ENCODE measurements at regions not wholly inside any gene's neighbourhood (a gene's known extent, or its start where the extent isn't known, plus 50 kb on each side); places are given as distances from the start of the nearest gene placed in this dataset.

GRCh38 chr11:95308512-95309035 lies 77.6 kb upstream of the SESN3 start:
- Mint-ChIP-seq H3K27ac (no peak overlapping the region), H3K27me3 (ENCODE audit: insufficient read depth, low read depth) (peaks cover 3% of the 10 kb centered on the region), H3K36me3 (no peaks in the 10 kb centered on the region), H3K9me3 (no peaks in the 10 kb centered on the region), H3K4me1 (peaks cover 22% of the 10 kb centered on the region), H3K4me3 (no peak overlapping the region)
- no peak overlapping the region for H3K9ac ChIP-seq
- no peaks in the 10 kb centered on the region for H3K36me3 ChIP-seq
- H3K4me2 ChIP-seq, result no peak overlapping the region
- no peaks in the 10 kb centered on the region for H3K9me3 ChIP-seq (ENCODE audit: low read depth)
- no peak overlapping the region for H3K27ac ChIP-seq
- no peaks in the 10 kb centered on the region for H4K20me1 ChIP-seq (ENCODE audit: low read depth)
- no peak overlapping the region for H2AFZ ChIP-seq (replicated peaks)
- no peaks in the 10 kb centered on the region for H3K79me2 ChIP-seq (ENCODE audit: low read depth)
- no peak overlapping the region for H3K4me3 ChIP-seq
- H3K4me1 ChIP-seq, result no peaks in the 10 kb centered on the region
- TF ChIP-seq EZH2 (IDR thresholded peaks at IDR 0.05) (no peak), CTCF (IDR thresholded peaks at IDR 0.05) (no peak), EZH2phosphoT487 (IDR thresholded peaks at IDR 0.05) (no peak)
- H3F3A ChIP-seq (ENCODE audit: low read depth), result no peaks in the 10 kb centered on the region
- DNase-seq (ENCODE audit: low spot score), result no peak
- no peaks in the 10 kb centered on the region for H3K27me3 ChIP-seq

- no peak for DNase-seq (ENCODE audit: low spot score)
- Histone ChIP-seq H3K4me1 (peaks cover 4% of the 10 kb centered on the region), H3K4me2 (no peak overlapping the region), H3K27ac (no peak overlapping the region), H3K9ac (no peak overlapping the region), H3K36me3 (no peaks in the 10 kb centered on the region), H3F3A (ENCODE audit: low read depth) (no peaks in the 10 kb centered on the region), H3K27me3 (no peaks in the 10 kb centered on the region), H3K4me3 (no peak overlapping the region), H4K20me1 (ENCODE audit: low read depth) (no peaks in the 10 kb centered on the region), H2AFZ (replicated peaks) (no peak overlapping the region), H3K9me3 (ENCODE audit: low read depth) (no peaks in the 10 kb centered on the region), H3K79me2 (ENCODE audit: low read depth) (no peaks in the 10 kb centered on the region)
- H3K4me3 Mint-ChIP-seq, result no peak overlapping the region
- no peaks in the 10 kb centered on the region for H3K9me3 Mint-ChIP-seq
- H3K27ac Mint-ChIP-seq, result no peak overlapping the region
- H3K4me1 Mint-ChIP-seq, result peaks cover 25% of the 10 kb centered on the region
- TF ChIP-seq EZH2 (IDR thresholded peaks at IDR 0.05), result no peak
- TF ChIP-seq CTCF (IDR thresholded peaks at IDR 0.05), result no peak
- no peak for TF ChIP-seq EZH2phosphoT487 (IDR thresholded peaks at IDR 0.05)
- peaks cover 3% of the 10 kb centered on the region for H3K27me3 Mint-ChIP-seq (ENCODE audit: insufficient read depth, low read depth)
- no peaks in the 10 kb centered on the region for H3K36me3 Mint-ChIP-seq
These were observed 76.3 kb upstream of the SESN3 start for GRCh38 chr11:95307286-95307685.

GRCh38 chr11:95306801-95307200 lies 75.8 kb upstream of the SESN3 start:
- no peak overlapping the region for H3K4me3 Mint-ChIP-seq
- TF ChIP-seq EZH2 (IDR thresholded peaks at IDR 0.05) (no peak), EZH2phosphoT487 (IDR thresholded peaks at IDR 0.05) (no peak)
- no peak overlapping the region for H2AFZ ChIP-seq (replicated peaks)
- H3K4me2 ChIP-seq, result no peak overlapping the region
- H3K79me2 ChIP-seq (ENCODE audit: low read depth), result no peaks in the 10 kb centered on the region
- H3K27me3 ChIP-seq, result no peaks in the 10 kb centered on the region
- DNase-seq (ENCODE audit: low spot score), result no peak
- H3K36me3 ChIP-seq, result no peaks in the 10 kb centered on the region
- no peak overlapping the region for H3K27ac ChIP-seq
- H3F3A ChIP-seq (ENCODE audit: low read depth), result no peaks in the 10 kb centered on the region
- no peak overlapping the region for H3K27ac Mint-ChIP-seq
- no peaks in the 10 kb centered on the region for H3K36me3 Mint-ChIP-seq
- peaks cover 26% of the 10 kb centered on the region for H3K4me1 Mint-ChIP-seq
- H3K27me3 Mint-ChIP-seq (ENCODE audit: insufficient read depth, low read depth), result peaks cover 3% of the 10 kb centered on the region
- H3K4me1 ChIP-seq, result peaks cover 4% of the 10 kb centered on the region
- H4K20me1 ChIP-seq (ENCODE audit: low read depth), result no peaks in the 10 kb centered on the region
- no peaks in the 10 kb centered on the region for H3K9me3 ChIP-seq (ENCODE audit: low read depth)
- H3K9ac ChIP-seq, result no peak overlapping the region
- H3K4me3 ChIP-seq, result no peak overlapping the region
- no peaks in the 10 kb centered on the region for H3K9me3 Mint-ChIP-seq

GRCh38 chr11:95306123-95306522 lies 75.1 kb upstream of the SESN3 start:
- Histone ChIP-seq H3K27me3 (no peaks in the 10 kb centered on the region), H4K20me1 (ENCODE audit: low read depth) (no peaks in the 10 kb centered on the region), H3K9ac (no peak overlapping the region), H3F3A (ENCODE audit: low read depth) (no peaks in the 10 kb centered on the region), H3K9me3 (ENCODE audit: low read depth) (no peaks in the 10 kb centered on the region), H3K79me2 (ENCODE audit: low read depth) (no peaks in the 10 kb centered on the region), H3K27ac (no peak overlapping the region), H3K36me3 (no peaks in the 10 kb centered on the region), H3K4me1 (peaks cover 4% of the 10 kb centered on the region), H3K4me2 (no peak overlapping the region), H3K4me3 (no peak overlapping the region), H2AFZ (replicated peaks) (peak overlapping the region; percentile 8)
- Mint-ChIP-seq H3K27ac (peak overlapping the region; percentile 14), H3K4me3 (no peak overlapping the region), H3K9me3 (no peaks in the 10 kb centered on the region), H3K36me3 (no peaks in the 10 kb centered on the region), H3K4me1 (peaks cover 26% of the 10 kb centered on the region), H3K27me3 (ENCODE audit: insufficient read depth, low read depth) (peaks cover 3% of the 10 kb centered on the region)
- TF ChIP-seq EZH2phosphoT487 (IDR thresholded peaks at IDR 0.05) (no peak), EZH2 (IDR thresholded peaks at IDR 0.05) (no peak), CTCF (IDR thresholded peaks at IDR 0.05) (no peak)
- DNase-seq (ENCODE audit: low spot score), result no peak
